Glutamatergic neuron (in vitro differentiated cells): ENCODE measurements at regions not wholly inside any gene's neighbourhood (a gene's known extent, or its start where the extent isn't known, plus 50 kb on each side); places are given as distances from the start of the nearest gene placed in this dataset.

ENCODE experiments used
- DNase-seq: peaks from one replicate; pipeline ENCODE4 v3.0.0; 2022
- H3K27ac Mint-ChIP-seq: one replicate; pipeline ENCODE4 v1.8.0; 2020; ENCODE audit warnings: mild to moderate bottlenecking, mixed read lengths, inconsistent platforms; ENCODE audit not compliant: unreplicated experiment
- H3K27me3 Mint-ChIP-seq: one replicate; pipeline ENCODE4 v1.8.0; 2020; ENCODE audit warnings: mild to moderate bottlenecking, moderate library complexity, mixed read lengths, inconsistent platforms; ENCODE audit not compliant: unreplicated experiment
- H3K36me3 Mint-ChIP-seq: one replicate; pipeline ENCODE4 v1.8.0; 2020; ENCODE audit warnings: mild to moderate bottlenecking, mixed read lengths, inconsistent platforms; ENCODE audit not compliant: unreplicated experiment
- H3K4me1 Mint-ChIP-seq: one replicate; pipeline ENCODE4 v1.8.0; 2020; ENCODE audit warnings: mild to moderate bottlenecking, low read depth, mixed read lengths, inconsistent platforms; ENCODE audit not compliant: unreplicated experiment
- H3K4me3 Mint-ChIP-seq: one replicate; pipeline ENCODE4 v1.8.0; 2020; ENCODE audit warnings: mild to moderate bottlenecking, mixed read lengths, inconsistent platforms; ENCODE audit not compliant: unreplicated experiment
- H3K9me3 Mint-ChIP-seq: one replicate; pipeline ENCODE4 v1.8.0; 2020; ENCODE audit warnings: mild to moderate bottlenecking, moderate library complexity, mixed read lengths, inconsistent platforms; ENCODE audit not compliant: unreplicated experiment
- TF ChIP-seq, protein P1 (sequence below): fragments of 200-600 bp; sonication (generic); IDR thresholded peaks from one replicate; pipeline ENCODE4 v1.5.0; 2021; ENCODE audit not compliant: partially characterized antibody, unreplicated experiment

DNA sequence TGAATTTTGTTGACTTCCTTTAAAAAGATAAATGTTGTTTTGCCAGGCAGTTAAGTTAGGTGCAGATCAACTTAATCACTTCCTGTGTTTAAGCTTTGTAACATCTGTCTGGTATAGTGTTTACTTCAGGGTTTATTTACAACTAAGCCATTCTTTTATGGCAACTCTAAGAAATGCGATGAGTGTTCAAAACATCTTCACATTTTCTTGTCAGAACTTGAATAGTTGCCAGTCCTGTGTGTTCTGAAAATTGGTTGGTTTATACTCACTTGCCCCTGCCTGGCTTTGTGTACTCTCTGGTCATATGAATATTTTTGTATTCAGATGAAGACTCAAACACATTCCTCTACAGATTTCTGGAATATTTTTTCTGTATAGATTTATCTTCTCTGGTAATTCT lies 327.2 kb downstream of the MDFIC start:
- Mint-ChIP-seq H3K27ac (no peak overlapping the region), H3K4me1 (peaks cover 3% of the 10 kb centered on the region), H3K27me3 (no peaks in the 10 kb centered on the region), H3K36me3 (no peaks in the 10 kb centered on the region), H3K4me3 (no peak overlapping the region), H3K9me3 (no peaks in the 10 kb centered on the region)
- DNase-seq = no peak
- TF ChIP-seq, protein P1, sequence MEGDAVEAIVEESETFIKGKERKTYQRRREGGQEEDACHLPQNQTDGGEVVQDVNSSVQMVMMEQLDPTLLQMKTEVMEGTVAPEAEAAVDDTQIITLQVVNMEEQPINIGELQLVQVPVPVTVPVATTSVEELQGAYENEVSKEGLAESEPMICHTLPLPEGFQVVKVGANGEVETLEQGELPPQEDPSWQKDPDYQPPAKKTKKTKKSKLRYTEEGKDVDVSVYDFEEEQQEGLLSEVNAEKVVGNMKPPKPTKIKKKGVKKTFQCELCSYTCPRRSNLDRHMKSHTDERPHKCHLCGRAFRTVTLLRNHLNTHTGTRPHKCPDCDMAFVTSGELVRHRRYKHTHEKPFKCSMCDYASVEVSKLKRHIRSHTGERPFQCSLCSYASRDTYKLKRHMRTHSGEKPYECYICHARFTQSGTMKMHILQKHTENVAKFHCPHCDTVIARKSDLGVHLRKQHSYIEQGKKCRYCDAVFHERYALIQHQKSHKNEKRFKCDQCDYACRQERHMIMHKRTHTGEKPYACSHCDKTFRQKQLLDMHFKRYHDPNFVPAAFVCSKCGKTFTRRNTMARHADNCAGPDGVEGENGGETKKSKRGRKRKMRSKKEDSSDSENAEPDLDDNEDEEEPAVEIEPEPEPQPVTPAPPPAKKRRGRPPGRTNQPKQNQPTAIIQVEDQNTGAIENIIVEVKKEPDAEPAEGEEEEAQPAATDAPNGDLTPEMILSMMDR = no peak

DNA sequence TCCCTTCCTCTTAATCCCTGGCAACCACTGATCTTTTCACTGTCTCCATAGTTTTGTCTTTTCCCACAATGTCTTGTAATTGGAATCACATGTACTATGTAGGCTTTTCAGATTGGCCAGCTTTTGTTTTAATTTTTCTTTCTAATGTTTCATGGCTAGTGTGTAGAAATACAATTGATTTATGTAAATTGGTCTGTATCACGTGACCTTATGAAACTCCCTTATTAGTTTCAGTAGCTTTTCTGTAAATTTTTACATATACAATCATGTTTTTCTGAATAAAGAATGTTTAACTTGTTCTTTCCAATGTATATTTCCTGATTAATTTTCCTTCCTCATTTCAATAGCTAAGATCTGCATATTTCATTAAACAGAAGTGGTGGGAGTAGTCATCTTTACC lies 319.3 kb downstream of the MDFIC start:
- Mint-ChIP-seq H3K27ac (no peak overlapping the region), H3K27me3 (no peaks in the 10 kb centered on the region), H3K9me3 (no peaks in the 10 kb centered on the region), H3K4me1 (no peaks in the 10 kb centered on the region), H3K4me3 (no peak overlapping the region), H3K36me3 (no peaks in the 10 kb centered on the region)
- no peak for DNase-seq
- TF ChIP-seq, protein P1 = no peak

DNA sequence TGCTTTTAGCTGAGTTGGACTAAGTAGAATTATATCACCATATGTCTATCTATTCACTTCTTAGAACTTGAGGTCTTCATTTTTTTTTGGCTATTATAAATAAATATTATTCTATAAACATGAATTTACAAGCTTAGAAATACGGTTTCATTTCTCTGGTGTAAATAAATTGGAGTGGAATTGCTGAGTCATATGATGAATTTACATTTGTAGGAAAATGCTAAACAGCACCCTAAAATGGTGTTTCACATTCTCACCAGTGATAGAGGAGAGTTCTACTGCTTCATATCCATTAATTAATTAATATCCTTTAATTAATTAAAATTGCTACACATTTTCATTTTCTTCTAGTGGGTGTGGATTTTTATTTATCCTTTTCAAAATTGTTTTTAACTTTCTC lies 318.3 kb downstream of the MDFIC start:
- no peak for DNase-seq
- no peak overlapping the region for H3K4me3 Mint-ChIP-seq
- no peaks in the 10 kb centered on the region for H3K9me3 Mint-ChIP-seq
- no peaks in the 10 kb centered on the region for H3K36me3 Mint-ChIP-seq
- TF ChIP-seq, protein P1 = no peak
- no peak overlapping the region for H3K27ac Mint-ChIP-seq
- H3K4me1 Mint-ChIP-seq = no peaks in the 10 kb centered on the region
- H3K27me3 Mint-ChIP-seq = no peaks in the 10 kb centered on the region

DNA sequence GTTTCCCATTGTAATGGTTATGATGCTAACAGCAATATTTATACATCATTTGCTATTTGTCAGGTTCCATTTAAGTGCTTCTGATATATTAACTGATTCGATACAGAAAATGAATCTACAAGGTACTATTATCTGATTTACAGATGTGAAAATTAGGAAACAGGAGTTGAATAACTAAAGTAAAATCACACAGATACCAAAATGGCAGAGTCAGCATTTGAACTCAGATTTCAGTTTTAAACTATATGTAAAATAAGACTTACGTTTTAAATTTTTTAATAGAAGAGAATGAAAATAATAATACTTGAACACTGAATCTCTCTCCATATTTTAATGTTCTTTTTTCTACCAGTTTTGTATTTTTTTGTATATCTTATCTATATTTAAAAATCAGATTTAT lies 313.2 kb downstream of the MDFIC start:
- no peak overlapping the region for H3K4me3 Mint-ChIP-seq
- H3K27me3 Mint-ChIP-seq = no peaks in the 10 kb centered on the region
- DNase-seq = no peak
- H3K9me3 Mint-ChIP-seq = no peaks in the 10 kb centered on the region
- no peaks in the 10 kb centered on the region for H3K4me1 Mint-ChIP-seq
- no peak overlapping the region for H3K27ac Mint-ChIP-seq
- H3K36me3 Mint-ChIP-seq = no peaks in the 10 kb centered on the region
- TF ChIP-seq, protein P1 = no peak

DNA sequence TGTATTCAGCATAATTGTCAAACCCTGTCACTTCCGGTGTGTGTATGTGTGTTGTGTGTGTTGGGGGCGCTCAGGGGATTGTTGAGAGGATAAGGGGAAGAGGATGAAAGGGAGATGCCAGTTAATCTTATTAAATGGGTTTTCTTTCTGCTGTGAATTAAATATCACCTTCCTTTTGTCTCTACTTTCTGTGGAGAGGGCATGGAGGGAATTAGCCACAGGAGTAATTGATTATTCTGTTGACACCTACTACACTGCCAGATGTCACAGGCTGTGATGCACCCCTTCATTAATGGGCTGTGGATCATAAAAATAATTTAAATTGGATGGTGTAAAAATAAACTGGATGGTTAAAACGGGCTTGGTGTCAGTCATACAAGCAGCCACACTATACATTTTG lies 311.9 kb downstream of the MDFIC start:
- no peak for DNase-seq
- Mint-ChIP-seq H3K27me3 (no peaks in the 10 kb centered on the region), H3K27ac (no peak overlapping the region), H3K9me3 (no peaks in the 10 kb centered on the region), H3K4me1 (no peaks in the 10 kb centered on the region), H3K4me3 (no peak overlapping the region), H3K36me3 (no peaks in the 10 kb centered on the region)
- TF ChIP-seq, protein P1 = no peak
